Keratinocyte (primary cell): ENCODE measurements at regions not wholly inside any gene's neighbourhood (a gene's known extent, or its start where the extent isn't known, plus 50 kb on each side); places are given as distances from the start of the nearest gene placed in this dataset.

ENCODE experiments used
- CTCF ChIP-seq, 3 experiments: IDR thresholded peaks in 1 of 3; conservative IDR thresholded peaks in 1 of 3; optimal IDR thresholded peaks in 1 of 3; 2 replicates in 2 of 3; 3 replicates in 1 of 3; pipeline versions ENCODE3 to v1.5.1; 2011; ENCODE audit warnings: low read length in 3 of 3, mild to moderate bottlenecking in 3 of 3, moderate library complexity in 2 of 3, control low read depth in 1 of 3, inconsistent platforms in 1 of 3; ENCODE audit not compliant: insufficient read depth in 2 of 3; ENCODE audit errors: extremely low read depth in 1 of 3
- EZH2 ChIP-seq: IDR thresholded peaks from one replicate; pipeline ENCODE4 v1.6.1; 2012; ENCODE audit warnings: inconsistent platforms, mild to moderate bottlenecking, low read length, moderate library complexity

DNA sequence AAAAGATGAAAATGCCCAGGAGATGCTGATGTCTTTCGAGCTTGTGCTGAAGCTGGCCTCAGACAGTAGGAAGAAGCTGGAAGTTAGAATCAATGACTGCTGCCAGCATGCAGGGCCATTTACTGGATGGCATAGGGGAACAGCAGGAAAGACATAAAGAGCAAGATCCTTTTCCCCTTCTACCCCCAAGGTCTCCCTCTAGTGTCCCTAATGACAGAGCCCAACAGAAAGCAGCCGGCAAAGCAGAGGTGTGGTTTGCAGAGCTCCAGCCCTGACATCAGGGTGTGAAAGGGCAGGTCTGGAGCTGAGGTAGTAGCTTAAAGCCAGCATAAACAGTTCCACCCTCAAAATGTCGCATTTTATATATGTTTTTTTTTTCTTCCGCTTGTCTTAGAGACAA, 1560.7 kb upstream of the TMEM132C start:
- no peak for TF ChIP-seq CTCF (optimal IDR thresholded peaks at IDR 0.05 in 1 of 3, IDR thresholded peaks at IDR 0.05 in 1 of 3, conservative IDR thresholded peaks at IDR 0.05 in 1 of 3; ENCODE audit: extremely low read depth in 1 of 3, insufficient read depth in 2 of 3, low read length in 3 of 3)
- TF ChIP-seq EZH2 = no peak
